ENCODE measurements at regions not wholly inside any gene's neighbourhood (a gene's known extent, or its start where the extent isn't known, plus 50 kb on each side); places are given as distances from the start of the nearest gene placed in this dataset.
"Not testable (repeated sequence)": the region's sequence is repeated elsewhere in the genome, so short reads cannot be mapped to it uniquely, and the experiment has no call there.

GRCh38 chr9:42239445-42240260 is 56.2 kb downstream of the SPATA31A6 start:
- DNase-seq, H3K9me3 ChIP-seq, H3K27ac ChIP-seq, H3K27me3 ChIP-seq, H3K4me3 ChIP-seq, H3K36me3 ChIP-seq, H3K4me1 ChIP-seq: not testable (repeated sequence)

GRCh38 chr9:42240261-42240579 is 56.8 kb downstream of the SPATA31A6 start:
- not testable (repeated sequence) for H3K4me3 ChIP-seq, DNase-seq, H3K9me3 ChIP-seq, H3K27ac ChIP-seq, H3K36me3 ChIP-seq, H3K4me1 ChIP-seq, H3K27me3 ChIP-seq

GRCh38 chr9:42243211-42243610 is 59.8 kb downstream of the SPATA31A6 start:
- DNase-seq, H3K27ac ChIP-seq, H3K4me3 ChIP-seq, H3K9me3 ChIP-seq, H3K4me1 ChIP-seq, H3K27me3 ChIP-seq, H3K36me3 ChIP-seq: not testable (repeated sequence)

GRCh38 chr9:42243822-42244221 is 60.4 kb downstream of the SPATA31A6 start:
- not testable (repeated sequence) for DNase-seq, H3K9me3 ChIP-seq, H3K27ac ChIP-seq

GRCh38 chr9:42268729-42269128 is 85.3 kb downstream of the SPATA31A6 start:
- H3K4me3 ChIP-seq, H3K4me1 ChIP-seq, H3K27me3 ChIP-seq, DNase-seq, H3K9me3 ChIP-seq, H3K36me3 ChIP-seq, H3K27ac ChIP-seq: not testable (repeated sequence)

More at GRCh38 chr9:42243822-42244221, 60.4 kb downstream of the SPATA31A6 start:
- not testable (repeated sequence) for H3K36me3 ChIP-seq, H3K27me3 ChIP-seq, H3K4me3 ChIP-seq, H3K4me1 ChIP-seq

GRCh38 chr9:42269171-42269570 is 85.7 kb downstream of the SPATA31A6 start:
- not testable (repeated sequence) for H3K27me3 ChIP-seq, H3K4me1 ChIP-seq, H3K27ac ChIP-seq, H3K9me3 ChIP-seq, H3K4me3 ChIP-seq, DNase-seq, H3K36me3 ChIP-seq

GRCh38 chr9:42273191-42273590 is 89.7 kb downstream of the SPATA31A6 start:
- H3K9me3 ChIP-seq, H3K36me3 ChIP-seq, DNase-seq, H3K27me3 ChIP-seq, H3K4me3 ChIP-seq, H3K27ac ChIP-seq, H3K4me1 ChIP-seq: not testable (repeated sequence)

- Histone ChIP-seq H3K9me3 (no peaks in the 10 kb centered on the region), H3K27me3 (no peaks in the 10 kb centered on the region), H3K27ac (no peak overlapping the region), H3K4me1 (no peaks in the 10 kb centered on the region), H3K36me3 (no peaks in the 10 kb centered on the region), H3K4me3 (no peak overlapping the region)
- no peak for DNase-seq
- no peak for TF ChIP-seq POLR2A (IDR thresholded peaks at IDR 0.05)
- no peak for TF ChIP-seq CTCF (IDR thresholded peaks at IDR 0.05)
These were observed 91.7 kb downstream of the SPATA31A6 start for GRCh38 chr9:42275141-42275540.

GRCh38 chr9:42282531-42283178 is 99.2 kb downstream of the SPATA31A6 start:
- not testable (repeated sequence) for H3K4me1 ChIP-seq, H3K4me3 ChIP-seq, H3K9me3 ChIP-seq, H3K27ac ChIP-seq, H3K27me3 ChIP-seq, H3K36me3 ChIP-seq, DNase-seq

- H3K36me3 ChIP-seq, H3K27me3 ChIP-seq, H3K27ac ChIP-seq, DNase-seq, H3K9me3 ChIP-seq, H3K4me1 ChIP-seq, H3K4me3 ChIP-seq: not testable (repeated sequence)
These were observed 99.7 kb downstream of the SPATA31A6 start for GRCh38 chr9:42283179-42283543.

GRCh38 chr9:42286145-42286845 is 102.8 kb downstream of the SPATA31A6 start:
- not testable (repeated sequence) for H3K27ac ChIP-seq, H3K36me3 ChIP-seq, H3K27me3 ChIP-seq, H3K4me1 ChIP-seq, H3K9me3 ChIP-seq, DNase-seq, H3K4me3 ChIP-seq

- not testable (repeated sequence) for H3K36me3 ChIP-seq, H3K4me1 ChIP-seq, DNase-seq, H3K4me3 ChIP-seq, H3K9me3 ChIP-seq, H3K27ac ChIP-seq, H3K27me3 ChIP-seq
These were observed 104.8 kb downstream of the SPATA31A6 start for GRCh38 chr9:42288002-42288864.

- H3K27me3 ChIP-seq, H3K36me3 ChIP-seq, H3K4me3 ChIP-seq, DNase-seq, H3K9me3 ChIP-seq, H3K4me1 ChIP-seq, H3K27ac ChIP-seq: not testable (repeated sequence)
These were observed 105.4 kb downstream of the SPATA31A6 start for GRCh38 chr9:42288865-42289229.

Data from Peyer's patch (tissue), 4 donors.